HFF-Myc (cell line): ENCODE measurements at regions not wholly inside any gene's neighbourhood (a gene's known extent, or its start where the extent isn't known, plus 50 kb on each side); places are given as distances from the start of the nearest gene placed in this dataset.
"Not testable (repeated sequence)": the region's sequence is repeated elsewhere in the genome, so short reads cannot be mapped to it uniquely, and the experiment has no call there.

Experiments
- DNase-seq: peaks from one replicate; pipeline ENCODE4 v3.0.0-alpha.2; 2011; ENCODE audit warnings: low read depth; ENCODE audit errors: extremely low read depth
- H3K4me3 ChIP-seq: replicated peaks from 2 replicates; pipeline ENCODE4 v1.5.1; 2011; ENCODE audit warnings: low read depth, mild to moderate bottlenecking, control low read depth, low read length
- TF ChIP-seq, protein P1 (sequence below): IDR thresholded peaks from 2 replicates; pipeline ENCODE4 v1.5.1; 2012; ENCODE audit warnings: mild to moderate bottlenecking, low read depth, low read length, control low read depth; ENCODE audit errors: missing control alignments

DNA sequence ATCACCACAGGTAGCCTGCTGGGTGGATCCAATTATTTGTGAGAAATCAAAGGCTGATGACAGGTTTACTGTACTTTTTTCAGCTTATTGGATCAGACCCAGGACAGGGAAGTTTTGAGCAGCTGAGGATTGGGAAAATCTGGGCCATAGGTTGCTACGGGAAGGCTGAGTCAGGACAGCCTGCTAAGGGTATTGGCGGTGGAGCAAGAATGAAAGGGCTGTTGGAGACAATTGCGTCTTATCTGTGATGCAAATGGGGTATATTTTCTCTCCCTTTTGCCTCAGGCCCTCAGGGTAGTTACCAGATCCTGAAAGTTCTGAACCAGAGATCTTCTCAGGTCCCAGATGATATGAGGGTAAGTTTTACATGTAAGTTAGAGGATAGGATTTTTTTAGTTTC is 317.7 kb downstream of the EDEM1 start:
- TF ChIP-seq, protein P1, sequence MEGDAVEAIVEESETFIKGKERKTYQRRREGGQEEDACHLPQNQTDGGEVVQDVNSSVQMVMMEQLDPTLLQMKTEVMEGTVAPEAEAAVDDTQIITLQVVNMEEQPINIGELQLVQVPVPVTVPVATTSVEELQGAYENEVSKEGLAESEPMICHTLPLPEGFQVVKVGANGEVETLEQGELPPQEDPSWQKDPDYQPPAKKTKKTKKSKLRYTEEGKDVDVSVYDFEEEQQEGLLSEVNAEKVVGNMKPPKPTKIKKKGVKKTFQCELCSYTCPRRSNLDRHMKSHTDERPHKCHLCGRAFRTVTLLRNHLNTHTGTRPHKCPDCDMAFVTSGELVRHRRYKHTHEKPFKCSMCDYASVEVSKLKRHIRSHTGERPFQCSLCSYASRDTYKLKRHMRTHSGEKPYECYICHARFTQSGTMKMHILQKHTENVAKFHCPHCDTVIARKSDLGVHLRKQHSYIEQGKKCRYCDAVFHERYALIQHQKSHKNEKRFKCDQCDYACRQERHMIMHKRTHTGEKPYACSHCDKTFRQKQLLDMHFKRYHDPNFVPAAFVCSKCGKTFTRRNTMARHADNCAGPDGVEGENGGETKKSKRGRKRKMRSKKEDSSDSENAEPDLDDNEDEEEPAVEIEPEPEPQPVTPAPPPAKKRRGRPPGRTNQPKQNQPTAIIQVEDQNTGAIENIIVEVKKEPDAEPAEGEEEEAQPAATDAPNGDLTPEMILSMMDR, result no peak
- DNase-seq, result no peak
- no peak overlapping the region for H3K4me3 ChIP-seq

DNA sequence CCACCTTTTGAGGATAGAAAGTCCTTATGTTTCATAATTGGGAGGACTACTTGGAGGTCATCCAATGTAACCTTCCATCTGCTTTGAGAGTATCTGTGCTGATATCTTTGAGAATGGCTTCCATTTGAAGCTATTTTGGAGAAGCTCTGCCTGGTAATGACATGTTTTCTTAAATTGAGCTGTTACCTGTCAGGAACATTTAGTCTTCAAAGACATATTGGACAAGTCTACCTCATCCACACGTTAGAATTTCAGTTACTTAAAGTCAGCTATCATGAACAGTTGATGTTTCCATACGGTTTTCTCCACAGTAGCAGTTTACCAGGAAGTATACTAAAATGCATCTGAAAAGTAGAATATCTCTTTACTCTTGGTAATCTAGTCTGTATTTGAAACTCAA is 318.5 kb downstream of the EDEM1 start:
- TF ChIP-seq, protein P1, result no peak
- H3K4me3 ChIP-seq, result no peak overlapping the region
- DNase-seq, result no peak

DNA sequence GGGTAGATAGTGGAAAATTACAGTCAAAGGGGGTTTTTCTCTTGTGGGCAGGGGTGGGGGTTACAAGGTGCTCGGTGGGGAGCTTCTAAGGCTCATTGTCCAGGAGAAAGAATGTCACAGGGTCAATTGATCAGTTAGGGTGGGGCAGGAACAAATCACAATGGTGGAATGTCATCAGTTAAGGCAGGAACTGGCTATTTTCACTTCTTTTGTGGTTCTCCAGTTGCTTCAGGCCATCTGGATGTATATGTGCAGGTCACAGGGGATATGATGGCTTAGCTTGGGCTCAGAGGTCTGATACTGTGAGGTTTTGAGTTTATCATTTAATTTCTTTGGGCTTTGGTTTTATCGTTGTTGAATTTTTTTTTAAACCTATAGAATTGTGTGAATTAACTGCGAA is 321.4 kb downstream of the EDEM1 start:
- not testable (repeated sequence) for H3K4me3 ChIP-seq, DNase-seq

DNA sequence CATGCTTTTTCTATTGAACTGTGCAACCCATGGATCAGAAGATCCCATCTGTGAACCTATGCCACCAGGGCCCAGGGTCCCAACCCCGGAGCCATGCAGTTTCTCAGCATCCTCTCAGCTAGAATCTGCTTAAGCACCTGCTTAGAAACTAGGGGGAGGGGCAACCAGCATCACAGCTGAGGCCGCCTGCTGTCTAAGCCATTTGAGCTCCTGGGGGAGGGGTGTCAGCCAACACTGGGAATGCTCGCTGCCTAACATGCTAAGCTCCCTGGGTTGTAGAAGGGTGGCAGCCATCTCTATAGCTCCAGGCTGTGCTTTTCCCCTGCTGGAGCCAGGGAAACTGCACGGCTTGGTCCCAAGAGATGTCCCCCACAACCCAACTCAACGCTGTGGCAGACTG is 322.8 kb downstream of the EDEM1 start:
- no peak for DNase-seq
- TF ChIP-seq, protein P1, result no peak
- H3K4me3 ChIP-seq, result no peak overlapping the region

DNA sequence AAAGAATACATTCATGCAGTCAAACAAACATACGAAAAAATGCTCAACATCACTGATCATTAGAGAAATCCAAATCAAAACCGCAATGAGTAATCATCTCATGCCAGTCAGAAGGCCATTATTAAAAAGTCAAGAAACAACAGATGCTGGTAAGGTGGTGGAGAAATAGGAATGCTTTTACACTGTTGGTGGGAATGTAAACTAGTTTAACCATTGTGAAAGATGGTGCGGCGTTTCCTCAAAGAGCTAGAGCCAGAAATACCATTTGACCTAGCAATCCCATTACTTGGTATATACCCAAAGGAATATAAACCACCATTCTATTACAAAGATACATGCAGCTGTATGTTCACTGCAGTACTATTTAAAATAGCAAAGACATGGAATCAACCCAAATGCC is 330.4 kb downstream of the EDEM1 start:
- H3K4me3 ChIP-seq, result no peak overlapping the region
- no peak for DNase-seq
- TF ChIP-seq, protein P1, result no peak

DNA sequence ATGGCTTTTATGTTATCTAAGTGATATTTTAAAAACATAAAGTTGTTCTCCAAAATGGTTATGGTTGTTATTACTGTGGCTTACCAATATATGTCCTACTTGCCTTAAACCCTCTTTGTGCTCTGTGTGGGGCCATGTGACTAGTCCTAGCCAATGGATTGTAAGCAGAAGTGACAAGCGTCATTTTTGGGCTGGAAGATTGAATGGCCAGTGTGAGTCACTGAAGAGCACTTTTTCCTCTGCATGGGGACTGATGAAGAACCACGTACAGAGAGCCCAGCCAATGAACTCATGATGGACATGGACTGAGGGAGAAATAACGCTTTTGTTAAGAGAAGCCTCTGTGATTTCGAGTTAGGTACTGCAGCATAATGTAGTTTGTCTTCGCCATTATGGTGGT is 332.7 kb downstream of the EDEM1 start:
- H3K4me3 ChIP-seq, result no peak overlapping the region

DNA sequence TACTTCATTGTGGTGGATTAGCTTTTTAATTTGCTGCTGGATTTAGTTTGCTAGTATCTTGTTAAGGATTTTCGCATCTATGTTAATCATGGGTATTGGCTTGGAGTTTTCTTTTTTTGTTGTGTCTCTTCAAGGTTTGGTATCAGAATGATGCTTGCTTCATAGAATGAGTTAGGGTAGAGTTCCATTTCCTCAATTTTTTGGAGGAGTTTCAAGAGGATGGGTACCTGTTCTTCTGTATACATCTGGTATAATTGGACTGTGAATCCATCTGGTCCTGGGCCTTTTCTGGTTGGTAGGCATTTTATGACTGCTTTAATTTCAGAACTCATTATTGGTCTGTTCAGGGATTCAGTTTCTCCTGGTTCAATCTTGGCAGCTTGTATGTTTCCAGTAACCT is 335.6 kb downstream of the EDEM1 start:
- no peak overlapping the region for H3K4me3 ChIP-seq
- DNase-seq, result no peak
- TF ChIP-seq, protein P1, result no peak

More for the DNA sequence above, 332.7 kb downstream of the EDEM1 start:
- TF ChIP-seq, protein P1, result no peak
- DNase-seq, result no peak
